Adrenal gland (tissue), 9 donors: ENCODE measurements at regions not wholly inside any gene's neighbourhood (a gene's known extent, or its start where the extent isn't known, plus 50 kb on each side); places are given as distances from the start of the nearest gene placed in this dataset.
"Not testable (repeated sequence)": the region's sequence is repeated elsewhere in the genome, so short reads cannot be mapped to it uniquely, and the experiment has no call there.

Source experiments
- DNase-seq, 7 donors: peaks; one replicate each; pipeline ENCODE4 v3.0.0-alpha.2; 2019 to 2020
- H3K27ac ChIP-seq, 5 donors: fragments of 200-600 bp; sonication (generic) in 4 of 5; 1 replicate in 3 of 5; 2 replicates in 2 of 5; pipeline versions ENCODE4 v1.5.1 to v1.8.0; 2016 to 2020; ENCODE audit warnings: mild to moderate bottlenecking in 1 of 5
- H3K27me3 ChIP-seq: fragments of 200-600 bp; 2 replicates; pipeline ENCODE4 v1.8.0; 2021
- H3K36me3 ChIP-seq, 2 donors: fragments of 200-600 bp; replicated peaks in 1 of 2; 1 replicate in 1 of 2; 2 replicates in 1 of 2; pipeline versions ENCODE4 v1.5.1 to v1.8.0; 2018 to 2022
- H3K4me1 ChIP-seq, 2 donors: fragments of 200-600 bp; replicated peaks in 1 of 2; 1 replicate in 1 of 2; 2 replicates in 1 of 2; pipeline versions ENCODE4 v1.5.1 to v1.8.0; 2018 to 2021
- H3K4me3 ChIP-seq, 4 donors: fragments of 200-600 bp; sonication (generic) in 3 of 4; one replicate each; pipeline ENCODE4 v1.5.1; 2016 to 2018
- H3K9me3 ChIP-seq, 3 donors: fragments of 200-600 bp; sonication (generic) in 1 of 3; replicated peaks in 1 of 3; 1 replicate in 2 of 3; 2 replicates in 1 of 3; pipeline versions ENCODE4 v1.5.1 to v1.8.0; 2016 to 2021
- POLR2A ChIP-seq, 2 donors: fragments of 450-650 bp; IDR thresholded peaks; one replicate each; pipeline ENCODE4 v1.6.1; 2017; ENCODE audit warnings: antibody characterized with exemption in 2 of 2, mild to moderate bottlenecking in 2 of 2, moderate library complexity in 1 of 2
- WGBS, 4 donors: extraction: QIAGEN DNeasy Blood & Tissue Kit in 2 of 4; methylation state at CpG; one replicate each; pipeline versions ENCODE4 v1.1.5 to v1.1.7; 2013 to 2017; 5-methylcytosine and 5-hydroxymethylcytosine counted together
- intact Hi-C, 2 donors: fragments of 100-400 bp; cut with DNase I; formaldehyde crosslinking; loops; one replicate each; pipeline versions ENCODE4 v1.14.1 to v1.15.0; 2022 to 2023
- TF ChIP-seq, protein P1 (sequence below), 6 experiments: fragments of 450-650 bp in 4 of 6; fragments of 200-600 bp in 2 of 6; sonication (generic) in 1 of 6; IDR thresholded peaks; 1 replicate in 5 of 6; 2 replicates in 1 of 6; pipeline versions ENCODE4 v1.5.1 to v1.8.0; 2016 to 2021; ENCODE audit warnings: antibody characterized with exemption in 6 of 6, mild to moderate bottlenecking in 2 of 6, moderate library complexity in 1 of 6
- donor health status: healthy with polysubstance abuse.
- donor health status: Bipolar disorder and iron deficiency.
- donor health status: DM: yes; HTN: yes; CAD: no.
- donor health status: DM: no; HTN: no; CAD: no.
- donor health status: DM: no; HTN: no; CAD: no.

GRCh38 chr5:67986761-67987160 is 228.8 kb upstream of the PIK3R1 start:
- TF ChIP-seq POLR2A (IDR thresholded peaks at IDR 0.05): no peak
- TF ChIP-seq, protein P1, sequence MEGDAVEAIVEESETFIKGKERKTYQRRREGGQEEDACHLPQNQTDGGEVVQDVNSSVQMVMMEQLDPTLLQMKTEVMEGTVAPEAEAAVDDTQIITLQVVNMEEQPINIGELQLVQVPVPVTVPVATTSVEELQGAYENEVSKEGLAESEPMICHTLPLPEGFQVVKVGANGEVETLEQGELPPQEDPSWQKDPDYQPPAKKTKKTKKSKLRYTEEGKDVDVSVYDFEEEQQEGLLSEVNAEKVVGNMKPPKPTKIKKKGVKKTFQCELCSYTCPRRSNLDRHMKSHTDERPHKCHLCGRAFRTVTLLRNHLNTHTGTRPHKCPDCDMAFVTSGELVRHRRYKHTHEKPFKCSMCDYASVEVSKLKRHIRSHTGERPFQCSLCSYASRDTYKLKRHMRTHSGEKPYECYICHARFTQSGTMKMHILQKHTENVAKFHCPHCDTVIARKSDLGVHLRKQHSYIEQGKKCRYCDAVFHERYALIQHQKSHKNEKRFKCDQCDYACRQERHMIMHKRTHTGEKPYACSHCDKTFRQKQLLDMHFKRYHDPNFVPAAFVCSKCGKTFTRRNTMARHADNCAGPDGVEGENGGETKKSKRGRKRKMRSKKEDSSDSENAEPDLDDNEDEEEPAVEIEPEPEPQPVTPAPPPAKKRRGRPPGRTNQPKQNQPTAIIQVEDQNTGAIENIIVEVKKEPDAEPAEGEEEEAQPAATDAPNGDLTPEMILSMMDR (IDR thresholded peaks at IDR 0.05): no peak
- H3K36me3 ChIP-seq: no peaks in the 10 kb centered on the region
- WGBS, 4 donors: 59 to 72% (median 66%) methylated on average over 2 of the region's 2 CpGs
- DNase-seq: no peak
- intact Hi-C loops: no loop called here
- H3K9me3 ChIP-seq: no peaks in the 10 kb centered on the region
- no peak overlapping the region for H3K27ac ChIP-seq
- no peaks in the 10 kb centered on the region for H3K27me3 ChIP-seq
- no peaks in the 10 kb centered on the region for H3K4me1 ChIP-seq
- no peak overlapping the region for H3K4me3 ChIP-seq

GRCh38 chr5:67985686-67986387 is 229.7 kb upstream of the PIK3R1 start:
- WGBS, 4 donors: 73 to 81% (median 76%) methylated on average over 3 of the region's 3 CpGs
- DNase-seq: no peak
- TF ChIP-seq POLR2A (IDR thresholded peaks at IDR 0.05): no peak
- TF ChIP-seq, protein P1 (IDR thresholded peaks at IDR 0.05): no peak
- intact Hi-C loops: no loop called here
- H3K4me3 ChIP-seq: no peak overlapping the region
- no peaks in the 10 kb centered on the region for H3K27me3 ChIP-seq
- H3K27ac ChIP-seq: no peak overlapping the region
- no peaks in the 10 kb centered on the region for H3K4me1 ChIP-seq
- no peaks in the 10 kb centered on the region for H3K9me3 ChIP-seq
- H3K36me3 ChIP-seq: no peaks in the 10 kb centered on the region

DNA sequence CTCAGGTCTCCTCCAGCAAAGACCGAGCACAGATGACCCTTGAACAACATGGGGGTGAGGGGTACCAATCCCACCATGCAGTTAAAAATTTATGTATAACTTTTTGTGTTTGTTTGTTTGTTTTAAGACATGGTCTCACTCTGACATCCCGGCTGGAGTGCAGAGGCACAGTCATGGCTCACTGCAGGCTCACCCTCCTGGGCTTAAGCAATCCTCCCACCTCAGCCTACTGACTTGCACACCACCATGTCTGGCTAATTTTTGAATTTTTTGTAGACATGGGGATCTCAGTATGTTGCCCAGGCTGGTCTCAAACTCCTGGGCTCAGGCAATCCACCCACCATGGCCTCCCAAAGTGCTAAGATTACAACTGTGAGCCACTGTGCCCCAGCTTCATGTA is 231.0 kb upstream of the PIK3R1 start:
- no peak overlapping the region for H3K27ac ChIP-seq
- H3K9me3 ChIP-seq: no peaks in the 10 kb centered on the region
- intact Hi-C loops: no loop called here
- H3K27me3 ChIP-seq: no peaks in the 10 kb centered on the region
- no peaks in the 10 kb centered on the region for H3K36me3 ChIP-seq
- no peak for TF ChIP-seq POLR2A (IDR thresholded peaks at IDR 0.05)
- TF ChIP-seq, protein P1 (IDR thresholded peaks at IDR 0.05): no peak
- 84 to 100% (median 88%) methylated on average over 2 of the region's 2 CpGs for WGBS, 4 donors
- H3K4me1 ChIP-seq: no peaks in the 10 kb centered on the region
- H3K4me3 ChIP-seq: no peak overlapping the region
- no peak for DNase-seq

- intact Hi-C loops: no loop called here
- Histone ChIP-seq H3K4me1 (no peaks in the 10 kb centered on the region), H3K27me3 (no peaks in the 10 kb centered on the region), H3K27ac (no peak overlapping the region), H3K4me3 (no peak overlapping the region), H3K9me3 (no peaks in the 10 kb centered on the region), H3K36me3 (no peaks in the 10 kb centered on the region)
- DNase-seq: no peak
- WGBS, 4 donors: 79 to 85% (median 83%) methylated on average over 7 of the region's 7 CpGs
- TF ChIP-seq POLR2A (IDR thresholded peaks at IDR 0.05): no peak
- TF ChIP-seq, protein P1 (IDR thresholded peaks at IDR 0.05): no peak
Measured at GRCh38 chr5:67983251-67984110, 232.1 kb upstream of the PIK3R1 start.

GRCh38 chr5:67982160-67982559 is 233.4 kb upstream of the PIK3R1 start:
- H3K9me3 ChIP-seq, H3K36me3 ChIP-seq, H3K4me3 ChIP-seq, DNase-seq, intact Hi-C loops, H3K27ac ChIP-seq, H3K27me3 ChIP-seq: not testable (repeated sequence)
- WGBS, 4 donors: 94 to 96% (median 96%) methylated on average over 4 of the region's 4 CpGs
- H3K4me1 ChIP-seq: peaks cover 0 to 11% of the 10 kb centered on the region in 2 donors
